Hematopoietic multipotent progenitor cell treated with erythropoietin and hydrocortisone succinate and interleukin-3 and kit ligand, for 6 days (in vitro differentiated cells): ENCODE measurements at regions not wholly inside any gene's neighbourhood (a gene's known extent, or its start where the extent isn't known, plus 50 kb on each side); places are given as distances from the start of the nearest gene placed in this dataset.

Experiments
- DNase-seq: peaks from one replicate; pipeline ENCODE4 v3.0.0-alpha.2; 2015

GRCh38 chr10:120313715-120314114 is 143.3 kb upstream of the PLPP4 start:
- no peak for DNase-seq

DNA sequence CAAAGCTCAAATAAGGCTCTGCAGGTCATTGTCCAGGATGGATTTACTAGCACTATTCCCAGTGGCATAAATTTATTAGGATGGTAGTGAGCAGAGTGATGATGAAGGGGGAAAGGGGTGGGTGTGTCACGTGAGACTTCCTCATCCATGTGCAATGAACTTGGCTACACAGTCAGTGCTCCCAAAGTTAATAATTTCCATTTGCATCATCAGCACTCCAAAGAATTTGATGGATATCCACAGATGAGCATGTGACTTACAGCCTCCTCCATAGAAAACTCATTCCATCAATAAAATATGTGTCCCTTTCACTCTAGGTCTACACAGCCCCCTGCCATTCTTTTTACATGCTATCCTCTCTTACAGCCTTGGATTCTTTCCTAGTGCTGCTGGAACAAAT is 142.6 kb upstream of the PLPP4 start:
- DNase-seq = no peak

DNA sequence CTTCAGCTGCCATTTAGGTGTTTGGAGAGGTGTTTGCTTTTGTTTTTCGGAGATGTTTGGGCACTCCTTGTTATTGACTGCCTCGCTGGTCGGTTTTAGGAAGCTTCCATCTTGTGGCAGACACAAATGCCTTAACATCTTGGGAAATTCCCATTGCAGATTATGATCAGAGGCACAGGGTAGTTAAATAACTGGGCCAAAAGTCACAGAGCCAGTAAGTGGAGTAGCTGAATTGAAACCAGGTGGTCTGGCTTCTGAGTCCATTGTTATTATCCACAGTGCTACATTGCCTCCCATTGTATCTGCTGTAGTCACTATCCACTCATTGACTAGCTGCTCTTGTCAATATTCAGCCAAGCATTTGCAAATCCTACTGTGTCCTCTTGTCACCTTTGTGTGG is 138.2 kb upstream of the PLPP4 start:
- DNase-seq = no peak

DNA sequence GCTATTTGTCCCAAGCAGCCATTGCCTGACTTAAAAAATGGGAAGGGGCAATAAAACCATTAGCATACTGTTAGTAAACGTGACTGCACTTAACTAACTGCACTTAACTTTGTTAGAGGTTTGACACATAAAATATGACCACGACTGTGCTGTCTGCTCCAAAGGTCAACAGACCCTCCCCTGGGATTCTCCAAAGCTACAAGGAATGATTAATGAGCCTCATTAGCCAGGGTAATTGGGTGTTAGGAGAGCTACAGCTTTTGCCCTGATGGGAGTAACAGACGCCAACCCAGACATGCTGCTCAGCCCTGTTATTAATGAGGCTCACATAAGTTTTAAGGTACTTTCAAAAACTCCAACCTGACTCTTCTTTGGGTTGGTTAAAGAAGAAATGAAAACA is 129.4 kb upstream of the PLPP4 start:
- DNase-seq = no peak

GRCh38 chr10:120328647-120329046 is 128.4 kb upstream of the PLPP4 start:
- no peak for DNase-seq

DNA sequence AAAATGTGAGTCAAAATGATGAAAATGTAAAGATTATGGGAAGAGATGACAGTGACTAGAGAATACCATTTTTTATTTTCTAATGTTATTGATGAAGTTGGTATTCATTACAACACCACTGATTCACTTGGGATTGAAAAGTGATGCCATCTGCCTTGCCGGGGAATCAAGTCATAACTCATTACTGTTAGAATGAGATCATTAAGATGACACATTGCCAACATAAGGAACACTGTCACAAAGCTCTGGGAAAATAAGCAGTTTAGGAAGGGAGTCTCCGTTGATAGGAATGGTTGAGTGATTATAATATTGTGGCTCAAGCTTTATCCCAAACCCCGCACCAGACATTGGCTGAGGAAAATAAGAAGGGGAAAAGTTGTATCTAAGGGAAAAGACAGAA is 121.5 kb upstream of the PLPP4 start:
- no peak for DNase-seq

DNA sequence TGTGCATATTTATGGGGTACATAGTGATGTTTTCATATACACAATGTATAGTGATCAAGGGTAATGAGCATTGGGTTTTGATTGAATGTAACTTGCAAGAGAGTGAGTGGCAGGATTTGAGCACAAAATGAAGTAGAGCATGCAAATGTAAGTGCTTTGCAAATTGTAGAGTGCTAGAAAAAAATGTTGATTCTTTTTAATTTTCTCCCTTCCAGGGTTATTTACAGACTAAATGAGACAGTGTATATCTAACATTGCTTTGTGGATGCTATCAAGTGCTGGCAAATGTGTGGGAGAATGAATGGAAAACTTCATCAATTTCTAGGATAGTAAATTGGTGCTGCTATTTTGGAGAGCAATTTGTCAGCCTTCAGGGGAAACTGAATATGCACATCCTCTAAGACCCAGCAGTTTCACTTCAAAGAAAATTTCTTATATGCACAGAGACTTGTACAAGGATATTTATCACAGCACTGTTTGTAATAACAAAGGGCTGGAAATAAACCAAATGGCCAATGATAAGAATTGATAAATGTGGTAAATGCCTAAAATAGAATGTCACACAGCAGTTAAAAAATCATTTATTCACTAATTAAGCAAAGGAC is 120.6 kb upstream of the PLPP4 start:
- no peak for DNase-seq

DNA sequence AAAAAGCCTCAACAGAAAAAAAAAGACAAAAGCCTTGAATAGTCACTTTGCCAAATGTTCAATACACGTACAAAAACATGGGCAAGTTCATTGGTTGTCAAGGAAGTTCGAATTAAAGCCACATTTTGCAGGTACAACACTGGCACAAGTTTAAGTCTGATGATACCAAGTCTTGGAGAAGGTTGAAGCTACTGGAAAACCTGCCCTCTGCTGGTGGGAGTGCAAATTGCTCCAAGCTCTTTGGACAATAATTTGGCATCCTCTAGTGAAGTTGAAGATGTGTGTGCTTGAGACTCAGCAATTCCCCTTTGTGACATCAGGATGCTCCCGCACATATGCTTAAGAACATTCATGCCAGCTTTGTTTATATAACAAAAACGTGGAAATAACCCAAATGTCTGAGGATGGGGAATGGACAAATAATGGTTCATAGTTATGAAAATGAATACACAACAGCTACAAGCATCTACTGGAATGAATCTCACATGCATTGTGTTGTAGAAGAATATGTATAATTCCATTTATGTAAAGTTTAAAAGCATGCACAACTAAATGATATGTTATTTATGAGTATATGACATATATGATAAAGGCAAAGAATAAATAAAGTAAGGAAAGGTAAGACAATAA is 120.0 kb upstream of the PLPP4 start:
- peak; percentile 63 for DNase-seq

DNA sequence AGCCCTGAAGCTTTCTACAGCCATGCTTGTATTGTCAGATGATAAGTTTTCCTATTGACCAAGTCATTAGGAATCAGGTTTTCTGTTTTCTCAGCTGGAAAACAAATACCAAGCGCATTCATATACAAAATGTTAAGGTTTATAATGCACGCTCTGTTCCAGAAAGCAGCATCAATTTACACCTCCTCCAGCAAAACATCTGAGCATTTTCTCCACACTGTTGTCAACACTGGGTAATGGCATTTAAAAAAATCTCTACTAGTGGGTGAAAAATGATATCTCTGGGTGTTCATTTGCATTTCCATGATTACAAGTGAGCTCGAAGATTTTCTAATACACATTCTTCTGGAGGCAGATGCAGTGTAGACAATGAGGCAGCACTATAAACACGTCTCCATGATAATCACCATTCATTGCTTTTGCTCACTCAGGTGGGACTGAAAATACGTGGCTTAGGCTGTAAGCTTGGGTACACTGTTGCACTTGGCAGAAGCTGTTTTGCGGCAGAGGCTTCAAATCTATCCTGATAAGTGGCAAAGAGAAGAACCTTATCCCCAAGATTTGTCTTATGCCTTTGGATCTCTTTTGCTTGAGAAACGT is 114.8 kb upstream of the PLPP4 start:
- DNase-seq = no peak

DNA sequence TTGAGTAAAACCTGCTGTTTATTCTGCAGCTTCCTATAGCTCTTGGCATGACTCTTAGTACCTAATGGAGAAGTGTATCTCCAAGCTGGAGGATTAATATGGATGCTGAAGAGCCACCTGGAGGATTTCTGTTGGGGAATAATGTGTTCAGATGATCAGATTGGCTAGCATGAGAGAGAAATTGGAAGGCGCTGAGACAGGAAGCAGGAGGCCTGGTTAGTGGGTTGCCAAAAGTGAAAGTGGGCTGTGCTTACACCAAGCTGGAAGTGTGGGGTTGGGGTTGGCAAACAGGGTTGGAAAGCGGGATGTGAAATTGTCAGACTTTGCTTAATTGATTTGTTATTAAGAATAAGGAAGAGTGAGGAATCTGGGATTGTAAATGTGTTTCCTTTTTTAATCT is 111.8 kb upstream of the PLPP4 start:
- DNase-seq = no peak

- DNase-seq = no peak
Measured at GRCh38 chr10:120347644-120348043, 109.4 kb upstream of the PLPP4 start.

DNA sequence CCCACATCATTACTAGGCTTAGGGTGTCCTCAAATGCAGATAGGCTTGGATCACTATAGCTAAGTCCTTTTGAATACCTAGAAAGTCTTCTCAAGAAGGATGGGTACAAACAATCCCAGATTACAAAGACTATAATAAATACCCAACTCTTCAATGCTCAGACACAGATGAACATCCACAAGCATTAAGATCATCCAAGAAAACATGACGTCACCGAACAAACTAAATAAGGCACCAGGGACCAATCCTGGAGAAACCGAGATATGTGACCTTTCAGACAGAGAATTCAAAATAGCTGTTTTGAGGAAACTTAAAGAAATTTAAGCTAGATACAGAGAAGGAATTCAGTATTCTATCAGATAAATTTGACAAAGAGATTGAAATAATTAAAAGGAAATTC is 108.0 kb upstream of the PLPP4 start:
- DNase-seq = no peak

- DNase-seq = no peak
Measured at GRCh38 chr10:120355425-120355824, 101.6 kb upstream of the PLPP4 start.

GRCh38 chr10:120360571-120360970 is 96.5 kb upstream of the PLPP4 start:
- no peak for DNase-seq

DNA sequence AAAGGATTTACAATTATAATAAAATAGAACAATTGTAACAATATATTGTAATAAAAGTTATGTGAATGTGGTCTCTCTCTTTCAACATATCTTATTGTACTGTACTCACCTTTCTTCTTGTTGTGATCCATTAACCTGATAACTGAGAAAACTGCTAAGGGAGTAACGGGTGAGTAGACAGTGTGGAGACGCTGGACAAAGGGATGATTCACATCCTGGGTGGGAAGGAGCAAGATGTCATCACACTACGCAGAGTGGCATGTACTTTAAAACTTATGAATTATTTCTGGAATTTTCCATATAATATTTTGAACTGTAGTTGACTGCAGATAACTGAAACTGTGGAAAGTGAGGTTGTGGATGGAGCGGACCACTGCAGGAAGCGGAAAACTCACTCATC is 91.2 kb upstream of the PLPP4 start:
- no peak for DNase-seq

DNA sequence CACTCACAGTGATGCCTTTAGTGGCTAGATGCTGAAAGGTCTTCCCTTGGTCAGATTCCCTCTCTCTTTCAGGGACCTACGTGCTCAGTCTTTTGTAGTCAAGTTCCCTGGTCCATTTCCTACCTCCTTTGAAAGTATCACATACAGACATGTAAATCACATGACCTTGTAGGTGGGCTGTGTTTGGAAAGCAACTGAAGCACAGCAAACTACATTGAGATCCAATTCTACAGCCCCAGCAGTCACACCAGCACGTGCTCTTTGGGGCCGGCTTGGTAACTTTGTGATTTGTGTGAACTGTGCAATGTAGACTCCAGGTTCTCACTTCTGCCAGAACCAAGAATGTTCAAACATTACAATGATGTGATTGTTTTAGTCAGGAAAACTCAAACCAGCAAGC is 89.7 kb upstream of the PLPP4 start:
- no peak for DNase-seq

DNA sequence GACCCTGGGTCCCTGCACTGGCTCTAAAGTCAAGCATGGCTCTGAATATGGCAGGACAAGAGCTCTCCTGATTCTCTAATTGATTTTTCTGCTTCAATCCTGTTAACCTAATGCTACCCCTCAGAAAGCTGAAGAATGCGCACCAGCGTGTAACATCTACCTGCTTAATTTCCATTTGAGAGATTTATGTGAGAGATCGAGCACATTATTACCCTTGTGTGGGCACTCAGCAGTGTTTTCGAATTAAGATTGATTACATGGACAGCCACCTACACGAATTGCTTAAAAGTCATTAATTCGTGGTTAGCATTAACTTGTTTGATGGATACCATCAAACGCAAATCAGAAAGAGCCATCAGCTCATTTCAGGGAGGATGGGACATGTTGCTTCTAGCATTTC is 88.7 kb upstream of the PLPP4 start:
- DNase-seq = no peak

DNA sequence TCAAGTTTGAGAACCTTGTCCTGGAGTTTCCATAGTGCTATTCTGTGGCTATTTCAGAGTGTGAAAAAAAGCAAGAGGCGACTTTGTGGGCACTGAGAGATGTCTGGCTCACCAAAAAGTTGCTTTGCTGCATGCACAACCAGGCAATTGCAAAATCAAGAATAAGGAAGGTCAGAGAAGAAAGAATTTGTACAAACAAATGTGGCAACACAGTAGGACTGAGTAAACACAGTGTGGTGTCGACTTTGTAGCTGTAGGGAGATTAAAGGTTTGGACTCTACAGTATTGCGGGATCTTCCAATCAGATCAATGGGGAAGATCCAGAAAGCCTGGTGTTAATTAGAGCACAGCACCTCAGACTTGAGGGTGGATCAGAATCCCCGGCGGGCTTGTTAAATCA is 88.1 kb upstream of the PLPP4 start:
- DNase-seq = no peak

- no peak for DNase-seq
Measured at GRCh38 chr10:120369856-120370276, 87.2 kb upstream of the PLPP4 start.

DNA sequence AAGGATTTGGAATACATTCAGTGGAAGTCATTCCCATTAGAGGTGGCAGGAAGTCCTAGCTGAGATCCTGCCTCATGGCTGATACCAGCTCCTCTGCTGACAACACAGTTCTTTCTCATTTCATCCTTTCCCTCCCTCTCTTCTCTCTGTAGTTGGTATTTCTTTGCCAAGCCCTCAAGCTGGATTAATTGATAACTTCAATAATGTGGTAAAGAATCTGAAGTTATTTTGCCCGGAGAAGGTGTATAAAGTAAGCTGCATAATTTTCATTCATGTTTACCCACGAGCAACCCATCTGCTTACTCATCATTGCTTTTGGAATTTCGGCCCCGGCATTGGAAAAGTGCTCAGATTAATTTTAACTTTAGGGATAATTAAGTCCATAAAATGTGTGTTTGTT is 85.2 kb upstream of the PLPP4 start:
- DNase-seq = no peak

DNA sequence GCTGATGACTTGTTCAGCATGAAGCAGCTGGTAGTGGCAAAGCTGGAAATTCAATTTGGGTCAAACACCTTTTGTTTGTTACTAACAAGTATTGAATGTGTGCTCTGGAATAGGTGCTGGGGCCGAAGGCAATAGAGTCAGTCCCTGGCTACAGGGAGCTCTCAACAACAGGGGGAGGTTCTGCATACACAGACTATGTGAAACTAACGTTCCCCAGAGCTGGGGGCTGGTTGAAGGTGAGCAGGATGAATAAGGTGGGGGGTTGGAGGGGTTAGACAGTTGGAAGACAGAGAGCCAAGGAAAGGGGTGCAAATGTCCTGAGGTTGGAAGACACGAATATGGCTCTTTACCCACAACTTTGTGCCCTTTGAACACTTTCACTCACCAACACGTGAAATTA is 84.1 kb upstream of the PLPP4 start:
- no peak for DNase-seq

DNA sequence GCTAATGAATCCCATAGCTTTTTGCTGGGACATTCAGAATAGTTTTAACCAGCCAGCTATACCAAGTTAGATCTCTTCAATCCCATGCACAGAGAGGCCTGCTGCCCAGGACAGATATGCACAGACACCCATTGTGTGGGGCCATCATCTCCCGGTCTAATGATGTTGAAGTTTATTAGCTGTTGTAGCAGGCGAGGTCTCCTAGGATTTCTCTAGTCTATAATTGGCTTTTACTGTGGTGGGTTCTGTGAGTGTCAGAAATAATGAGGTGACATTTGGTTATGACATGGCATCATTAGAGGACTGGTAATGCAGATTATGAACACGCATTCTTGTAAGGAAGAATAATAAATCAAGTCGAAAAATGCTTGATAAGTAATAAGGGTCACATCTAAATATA is 81.4 kb upstream of the PLPP4 start:
- DNase-seq = no peak

- DNase-seq = no peak
Measured at GRCh38 chr10:120381931-120382330, 75.1 kb upstream of the PLPP4 start.

DNA sequence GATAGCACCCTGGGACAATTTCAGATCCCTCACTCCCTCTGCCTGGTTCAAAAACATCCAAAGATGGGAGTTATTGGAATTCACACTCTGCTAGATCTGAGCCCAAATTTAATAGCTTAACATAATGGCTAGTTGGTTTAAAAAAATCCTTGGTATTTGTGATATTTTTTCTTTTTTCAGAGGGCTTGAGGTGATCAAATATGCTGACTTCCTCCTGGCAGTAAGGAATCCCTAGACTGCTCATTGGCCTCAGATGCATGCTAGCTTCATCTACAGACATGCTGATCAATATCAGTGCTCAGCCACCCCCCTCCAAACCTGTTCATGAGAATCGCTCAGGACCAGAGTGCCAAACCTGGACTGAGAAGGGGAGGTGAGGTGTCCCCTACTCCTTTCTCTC is 74.7 kb upstream of the PLPP4 start:
- no peak for DNase-seq

- no peak for DNase-seq
Measured at GRCh38 chr10:120385992-120386391, 71.0 kb upstream of the PLPP4 start.
